ENCODE measurements at regions not wholly inside any gene's neighbourhood (a gene's known extent, or its start where the extent isn't known, plus 50 kb on each side); places are given as distances from the start of the nearest gene placed in this dataset.

DNA sequence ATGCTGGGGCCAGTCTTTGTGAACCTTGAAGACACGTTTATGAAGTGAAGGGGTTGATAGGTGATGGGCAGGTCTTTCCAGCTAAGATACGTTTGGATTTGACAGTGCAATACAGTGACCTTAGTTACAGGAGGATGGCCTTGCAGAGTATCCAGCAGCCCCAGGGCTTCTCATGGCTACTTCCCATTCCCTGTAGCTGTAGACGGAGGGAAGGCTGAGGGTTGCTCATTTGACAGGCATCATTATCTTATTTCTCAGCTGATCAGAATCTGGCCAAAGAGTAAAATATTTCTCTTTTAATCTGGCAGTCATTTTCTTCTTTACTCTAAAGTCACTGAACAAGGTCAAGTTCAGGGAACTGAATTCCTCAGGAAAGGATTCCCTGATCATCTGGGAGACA lies 85.1 kb upstream of the RMDN2 start:
- TF ChIP-seq, protein P1, sequence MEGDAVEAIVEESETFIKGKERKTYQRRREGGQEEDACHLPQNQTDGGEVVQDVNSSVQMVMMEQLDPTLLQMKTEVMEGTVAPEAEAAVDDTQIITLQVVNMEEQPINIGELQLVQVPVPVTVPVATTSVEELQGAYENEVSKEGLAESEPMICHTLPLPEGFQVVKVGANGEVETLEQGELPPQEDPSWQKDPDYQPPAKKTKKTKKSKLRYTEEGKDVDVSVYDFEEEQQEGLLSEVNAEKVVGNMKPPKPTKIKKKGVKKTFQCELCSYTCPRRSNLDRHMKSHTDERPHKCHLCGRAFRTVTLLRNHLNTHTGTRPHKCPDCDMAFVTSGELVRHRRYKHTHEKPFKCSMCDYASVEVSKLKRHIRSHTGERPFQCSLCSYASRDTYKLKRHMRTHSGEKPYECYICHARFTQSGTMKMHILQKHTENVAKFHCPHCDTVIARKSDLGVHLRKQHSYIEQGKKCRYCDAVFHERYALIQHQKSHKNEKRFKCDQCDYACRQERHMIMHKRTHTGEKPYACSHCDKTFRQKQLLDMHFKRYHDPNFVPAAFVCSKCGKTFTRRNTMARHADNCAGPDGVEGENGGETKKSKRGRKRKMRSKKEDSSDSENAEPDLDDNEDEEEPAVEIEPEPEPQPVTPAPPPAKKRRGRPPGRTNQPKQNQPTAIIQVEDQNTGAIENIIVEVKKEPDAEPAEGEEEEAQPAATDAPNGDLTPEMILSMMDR (IDR thresholded peaks at IDR 0.05) = no peak
- no peak for TF ChIP-seq POLR2A (IDR thresholded peaks at IDR 0.05)
- TF ChIP-seq EP300 (IDR thresholded peaks at IDR 0.05) = no peak
